ENCODE measurements at regions not wholly inside any gene's neighbourhood (a gene's known extent, or its start where the extent isn't known, plus 50 kb on each side); places are given as distances from the start of the nearest gene placed in this dataset.

DNA sequence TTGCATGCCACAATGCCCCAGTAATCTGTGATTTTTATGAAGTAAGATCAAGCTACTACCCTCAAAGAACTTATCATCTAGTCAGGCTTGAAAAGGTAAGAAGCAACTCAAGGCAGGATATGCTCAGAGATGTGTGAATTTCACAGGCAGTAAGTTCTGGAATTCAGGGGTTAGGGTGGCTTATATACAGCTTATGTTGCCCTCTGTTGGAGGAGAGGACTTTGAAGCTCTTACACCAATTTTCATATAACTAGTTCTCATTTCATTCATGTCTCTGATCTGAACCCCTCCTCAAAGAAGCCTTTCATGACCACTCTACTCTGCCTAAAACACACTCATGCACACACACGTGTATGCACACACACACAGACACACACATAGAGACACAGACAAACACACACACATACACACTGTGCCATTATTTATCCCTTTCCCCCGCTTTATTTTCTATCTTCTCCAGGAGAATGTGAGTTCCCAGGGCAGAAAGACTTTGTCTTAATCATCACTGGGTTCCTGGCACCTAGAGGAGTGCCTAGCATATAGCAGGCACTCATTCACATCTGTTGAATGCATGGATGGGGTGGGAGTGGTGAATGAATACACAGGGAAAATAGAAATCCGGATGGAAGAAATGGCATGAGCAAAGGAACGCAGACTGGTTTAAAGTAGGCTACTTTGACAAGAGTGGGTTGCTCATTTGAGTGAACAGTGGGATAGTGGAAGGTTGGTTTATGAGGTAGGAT, 220.7 kb upstream of the ZBED5 start:
- H3K4me1 Mint-ChIP-seq (ENCODE audit: low read depth), result peaks cover 27% of the 10 kb centered on the region
- no peaks in the 10 kb centered on the region for H3K9me3 Mint-ChIP-seq
- H3K36me3 Mint-ChIP-seq (ENCODE audit: insufficient read depth in 2 of 2), result no peaks in the 10 kb centered on the region
- no peak overlapping the region for H3K27ac Mint-ChIP-seq
- ATAC-seq (replicated peaks in 1 of 2) (no peak), DNase-seq (no peak)
- H3K4me3 Mint-ChIP-seq, result no peak overlapping the region
- H3K27me3 Mint-ChIP-seq (ENCODE audit: low read depth), result no peaks in the 10 kb centered on the region

DNA sequence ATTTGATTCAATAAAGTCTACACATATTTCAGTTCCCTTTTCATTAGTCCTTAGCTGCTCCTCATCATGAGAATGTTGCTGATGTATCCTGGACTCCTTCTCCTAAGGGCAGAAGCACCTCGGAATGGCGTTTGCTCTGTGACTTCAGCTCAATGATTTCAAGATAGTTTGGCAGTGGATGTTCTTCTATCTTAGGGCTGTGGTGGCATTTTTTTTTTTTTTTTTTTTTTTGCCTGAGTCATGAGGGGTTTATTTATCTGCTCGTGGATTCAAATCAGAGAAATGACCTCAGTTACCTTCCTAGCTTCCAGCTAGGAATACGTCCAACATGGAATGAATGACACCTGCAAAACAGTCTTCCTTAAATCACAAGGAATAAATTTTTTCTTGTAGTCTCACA, 220.0 kb upstream of the ZBED5 start:
- Mint-ChIP-seq H3K4me3 (no peak overlapping the region), H3K9me3 (no peaks in the 10 kb centered on the region), H3K36me3 (ENCODE audit: insufficient read depth in 2 of 2) (no peaks in the 10 kb centered on the region), H3K4me1 (ENCODE audit: low read depth) (peaks cover 33% of the 10 kb centered on the region), H3K27me3 (ENCODE audit: low read depth) (no peaks in the 10 kb centered on the region), H3K27ac (no peak overlapping the region)
- DNase-seq (no peak), ATAC-seq (replicated peaks in 1 of 2) (no peak)

DNA sequence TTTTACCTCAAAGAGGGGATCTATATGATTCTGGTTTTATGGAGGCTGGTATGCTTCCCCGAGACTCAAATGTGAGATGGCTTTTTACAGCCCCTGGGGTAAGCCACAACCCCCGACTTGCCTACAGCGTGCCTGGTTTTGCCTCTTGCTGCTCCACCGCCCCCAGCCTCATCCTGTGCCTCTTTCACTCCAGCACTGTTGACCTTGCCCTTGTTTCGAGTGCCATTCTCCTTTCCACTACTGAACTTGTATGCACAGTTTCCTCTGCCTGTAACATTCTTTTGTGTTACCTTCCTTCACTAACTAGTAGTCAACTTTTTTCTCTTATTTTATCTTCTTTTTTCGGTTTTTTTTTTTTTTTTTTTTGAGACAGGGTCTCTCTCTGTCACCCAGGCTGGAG, 219.0 kb upstream of the ZBED5 start:
- ATAC-seq (replicated peaks in 1 of 2) (no peak), DNase-seq (no peak)
- Mint-ChIP-seq H3K9me3 (no peaks in the 10 kb centered on the region), H3K4me1 (ENCODE audit: low read depth) (peaks cover 33% of the 10 kb centered on the region), H3K27ac (no peak overlapping the region), H3K36me3 (ENCODE audit: insufficient read depth in 2 of 2) (no peaks in the 10 kb centered on the region), H3K4me3 (no peak overlapping the region), H3K27me3 (ENCODE audit: low read depth) (no peaks in the 10 kb centered on the region)

DNA sequence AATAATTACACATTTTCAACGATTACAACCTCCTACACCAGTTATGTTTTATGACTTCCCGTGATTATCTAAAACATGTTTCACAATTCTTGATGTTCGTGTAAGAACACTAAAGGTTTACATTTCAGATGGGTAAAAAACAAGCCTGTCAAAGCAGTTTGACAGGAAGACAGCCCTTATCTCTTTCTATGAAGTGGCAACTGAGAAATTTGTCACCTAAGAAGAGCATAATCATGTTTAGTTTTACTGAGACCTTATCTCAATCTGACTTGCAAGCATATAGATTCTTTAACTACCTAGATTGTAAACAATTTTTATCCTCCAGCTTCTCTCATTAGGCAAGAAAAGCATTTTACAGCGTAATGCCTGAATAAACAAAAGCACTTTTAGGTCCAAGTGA, 218.4 kb upstream of the ZBED5 start:
- Mint-ChIP-seq H3K9me3 (no peaks in the 10 kb centered on the region), H3K27me3 (ENCODE audit: low read depth) (no peaks in the 10 kb centered on the region), H3K4me1 (ENCODE audit: low read depth) (peaks cover 33% of the 10 kb centered on the region), H3K36me3 (ENCODE audit: insufficient read depth in 2 of 2) (no peaks in the 10 kb centered on the region), H3K27ac (peak overlapping the region; percentile 29), H3K4me3 (no peak overlapping the region)
- DNase-seq (no peak), ATAC-seq (replicated peaks in 1 of 2) (peak; percentile 32 to 39)

DNA sequence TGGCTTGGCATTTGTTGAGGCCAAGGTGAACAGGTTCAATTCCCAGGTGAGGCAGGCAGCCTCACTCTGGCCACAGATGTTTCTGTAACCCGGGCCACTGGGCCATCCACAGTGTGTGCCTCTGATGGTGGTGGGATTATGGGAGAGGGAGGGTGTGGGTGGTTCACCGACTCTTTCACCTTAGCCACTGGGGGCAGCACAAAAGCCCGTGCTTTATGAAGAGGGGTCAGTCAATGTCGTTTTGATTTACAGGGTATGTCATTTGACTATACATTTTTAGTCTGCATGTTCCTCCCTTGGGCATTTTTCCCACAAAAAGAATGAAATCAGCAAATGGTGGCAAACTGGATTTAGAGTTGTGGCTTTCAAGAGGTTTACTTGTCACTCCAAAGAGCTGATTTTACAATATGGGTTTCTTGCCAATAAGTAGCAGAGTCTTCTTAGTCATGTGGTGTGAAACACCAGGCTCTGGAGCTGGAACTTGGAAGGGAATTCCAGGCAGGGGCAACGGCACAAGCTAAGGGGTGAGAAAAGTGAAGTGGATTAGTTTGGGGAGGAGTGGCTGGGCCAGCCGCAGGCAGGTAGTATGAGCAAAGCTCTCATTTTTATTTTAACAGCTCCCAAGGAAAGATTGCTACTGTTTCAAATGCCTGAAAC, 217.8 kb upstream of the ZBED5 start:
- no peak overlapping the region for H3K4me3 Mint-ChIP-seq
- ATAC-seq (replicated peaks in 1 of 2), result no peak

DNA sequence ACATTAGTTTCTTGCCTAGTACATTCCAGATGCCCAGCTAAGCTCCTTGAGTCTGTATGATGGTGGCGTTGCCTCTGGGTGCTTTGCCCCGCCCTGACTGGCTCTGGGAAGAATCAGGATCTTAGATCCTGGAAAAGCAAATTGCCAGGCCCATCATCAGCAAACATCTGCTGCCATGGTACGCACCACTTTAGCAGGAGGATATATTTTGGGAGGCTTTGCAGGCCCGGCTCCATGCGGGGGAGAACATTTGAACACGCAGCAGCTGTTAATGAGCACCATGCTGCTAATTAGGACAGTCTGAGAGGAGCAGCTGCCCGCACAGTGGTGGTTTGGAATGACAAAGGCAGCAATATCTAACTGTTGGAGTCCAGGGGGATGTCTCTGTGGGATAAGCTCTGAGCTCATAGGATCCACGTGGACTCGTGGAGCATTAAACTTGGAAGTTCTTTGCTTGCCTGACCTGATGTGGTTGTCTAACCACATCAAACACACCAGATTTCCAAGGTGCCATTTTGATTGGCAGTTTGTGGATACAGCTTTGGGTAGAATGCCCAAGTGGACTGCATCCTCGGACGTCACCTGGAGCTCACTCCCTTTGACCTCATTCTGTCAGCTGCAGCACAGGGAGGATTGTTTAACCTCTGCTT, 217.0 kb upstream of the ZBED5 start:
- no peak overlapping the region for H3K4me3 Mint-ChIP-seq
- H3K27ac Mint-ChIP-seq, result no peak overlapping the region
- no peak for DNase-seq
- H3K36me3 Mint-ChIP-seq (ENCODE audit: insufficient read depth in 2 of 2), result no peaks in the 10 kb centered on the region
- H3K9me3 Mint-ChIP-seq, result no peaks in the 10 kb centered on the region
- H3K4me1 Mint-ChIP-seq (ENCODE audit: low read depth), result peaks cover 33% of the 10 kb centered on the region
- no peak for ATAC-seq (replicated peaks in 1 of 2)
- no peaks in the 10 kb centered on the region for H3K27me3 Mint-ChIP-seq (ENCODE audit: low read depth)

More for the DNA sequence above, 217.8 kb upstream of the ZBED5 start:
- Mint-ChIP-seq H3K4me1 (ENCODE audit: low read depth) (peaks cover 33% of the 10 kb centered on the region), H3K36me3 (ENCODE audit: insufficient read depth in 2 of 2) (no peaks in the 10 kb centered on the region), H3K9me3 (no peaks in the 10 kb centered on the region), H3K27ac (no peak overlapping the region), H3K27me3 (ENCODE audit: low read depth) (no peaks in the 10 kb centered on the region)
- no peak for DNase-seq

DNA sequence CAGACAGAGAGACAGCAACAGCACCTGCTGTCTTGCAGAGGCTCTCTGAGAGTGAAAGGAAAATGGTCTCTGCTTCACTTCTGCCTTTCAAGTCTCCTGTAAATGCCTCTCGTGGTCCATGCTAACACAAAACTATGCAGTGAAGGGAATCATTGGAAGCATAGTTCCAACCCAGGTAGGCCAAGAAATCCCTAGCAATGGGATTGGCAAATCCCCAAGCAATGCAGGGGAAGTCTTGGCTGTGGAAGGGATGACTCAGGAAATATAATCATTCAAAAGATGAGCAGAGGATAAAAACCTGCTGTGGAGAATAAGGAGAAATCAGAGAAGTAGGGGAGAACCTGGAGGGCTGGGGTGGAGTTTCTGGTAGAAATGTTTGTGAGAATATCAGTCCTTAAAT, 216.1 kb upstream of the ZBED5 start:
- H3K27ac Mint-ChIP-seq, result no peak overlapping the region
- no peaks in the 10 kb centered on the region for H3K36me3 Mint-ChIP-seq (ENCODE audit: insufficient read depth in 2 of 2)
- no peaks in the 10 kb centered on the region for H3K9me3 Mint-ChIP-seq
- peaks cover 33% of the 10 kb centered on the region for H3K4me1 Mint-ChIP-seq (ENCODE audit: low read depth)
- H3K27me3 Mint-ChIP-seq (ENCODE audit: low read depth), result no peaks in the 10 kb centered on the region
- H3K4me3 Mint-ChIP-seq, result no peak overlapping the region
- ATAC-seq (replicated peaks in 1 of 2), result no peak
- no peak for DNase-seq

DNA sequence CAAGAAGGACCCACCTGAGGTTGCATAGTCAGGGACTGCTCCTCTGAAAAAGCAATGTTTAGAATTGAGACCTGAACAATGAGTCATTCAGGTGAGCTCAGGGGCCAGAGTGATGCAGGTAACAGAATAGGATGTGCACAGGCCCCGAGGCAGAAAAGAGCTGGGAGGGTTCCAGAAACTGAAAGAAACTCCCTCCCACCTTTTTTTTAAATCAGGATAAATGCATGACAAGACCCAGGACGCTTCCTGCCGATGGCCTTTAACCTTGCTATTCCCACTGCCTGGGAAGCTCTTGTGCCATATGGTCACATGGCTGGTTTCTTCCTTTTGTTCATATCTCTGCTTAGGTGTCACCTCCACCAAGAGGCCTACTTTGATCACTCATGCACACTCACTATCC, 214.2 kb upstream of the ZBED5 start:
- Mint-ChIP-seq H3K9me3 (no peaks in the 10 kb centered on the region), H3K27me3 (ENCODE audit: low read depth) (no peaks in the 10 kb centered on the region), H3K4me1 (ENCODE audit: low read depth) (peaks cover 28% of the 10 kb centered on the region), H3K27ac (no peak overlapping the region), H3K36me3 (ENCODE audit: insufficient read depth in 2 of 2) (no peaks in the 10 kb centered on the region), H3K4me3 (no peak overlapping the region)
- DNase-seq, result no peak
- ATAC-seq (replicated peaks in 1 of 2), result no peak

DNA sequence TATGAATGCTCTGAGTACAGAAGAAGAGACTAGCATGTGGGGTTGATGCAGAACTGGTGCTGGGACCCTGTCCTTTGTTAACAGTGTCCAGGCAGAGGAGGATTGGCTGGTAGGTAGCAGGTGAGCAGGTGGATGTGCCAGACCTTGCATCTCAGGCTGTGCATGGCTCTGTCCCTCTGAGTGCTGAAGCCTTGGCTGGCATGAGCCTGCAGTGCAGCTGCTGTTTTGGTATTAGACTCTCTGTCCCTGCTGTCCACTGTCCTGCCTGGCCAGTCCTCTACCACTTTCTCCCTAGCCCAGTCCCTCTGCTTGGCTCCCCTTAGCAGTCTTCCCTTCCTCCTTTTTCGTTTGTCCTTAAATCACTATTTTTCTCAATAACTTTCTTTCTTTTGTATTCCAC, 213.6 kb upstream of the ZBED5 start:
- no peak for ATAC-seq (replicated peaks in 1 of 2)
- H3K4me1 Mint-ChIP-seq (ENCODE audit: low read depth), result peaks cover 23% of the 10 kb centered on the region
- no peak overlapping the region for H3K27ac Mint-ChIP-seq
- H3K27me3 Mint-ChIP-seq (ENCODE audit: low read depth), result no peaks in the 10 kb centered on the region
- H3K4me3 Mint-ChIP-seq, result no peak overlapping the region
- DNase-seq, result no peak
- H3K9me3 Mint-ChIP-seq, result no peaks in the 10 kb centered on the region
- H3K36me3 Mint-ChIP-seq (ENCODE audit: insufficient read depth in 2 of 2), result no peaks in the 10 kb centered on the region

DNA sequence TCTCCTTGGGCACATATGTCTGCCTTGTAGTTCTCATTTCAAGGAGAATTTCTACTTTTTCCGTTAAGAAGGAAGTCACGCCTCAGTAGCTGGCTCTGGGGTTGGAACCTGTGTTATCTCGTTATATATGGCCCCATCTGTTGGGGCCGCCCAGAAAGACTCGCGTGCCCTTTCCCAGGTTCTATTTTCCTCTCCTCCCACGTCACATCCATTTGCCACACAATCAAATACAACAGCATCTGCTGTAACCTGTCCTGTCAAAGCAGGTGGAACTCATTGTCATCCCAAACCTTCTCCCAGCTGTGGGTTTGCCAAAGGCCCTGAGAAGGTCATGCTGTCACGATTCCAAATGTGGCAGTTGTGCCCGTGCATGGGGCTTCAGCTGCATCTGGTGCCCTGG, 213.1 kb upstream of the ZBED5 start:
- H3K4me3 Mint-ChIP-seq, result no peak overlapping the region
- no peak overlapping the region for H3K27ac Mint-ChIP-seq
- H3K36me3 Mint-ChIP-seq (ENCODE audit: insufficient read depth in 2 of 2), result no peaks in the 10 kb centered on the region
- ATAC-seq (replicated peaks in 1 of 2) (no peak), DNase-seq (no peak)
- H3K4me1 Mint-ChIP-seq (ENCODE audit: low read depth), result peaks cover 18% of the 10 kb centered on the region
- H3K9me3 Mint-ChIP-seq, result no peaks in the 10 kb centered on the region
- H3K27me3 Mint-ChIP-seq (ENCODE audit: low read depth), result no peaks in the 10 kb centered on the region

DNA sequence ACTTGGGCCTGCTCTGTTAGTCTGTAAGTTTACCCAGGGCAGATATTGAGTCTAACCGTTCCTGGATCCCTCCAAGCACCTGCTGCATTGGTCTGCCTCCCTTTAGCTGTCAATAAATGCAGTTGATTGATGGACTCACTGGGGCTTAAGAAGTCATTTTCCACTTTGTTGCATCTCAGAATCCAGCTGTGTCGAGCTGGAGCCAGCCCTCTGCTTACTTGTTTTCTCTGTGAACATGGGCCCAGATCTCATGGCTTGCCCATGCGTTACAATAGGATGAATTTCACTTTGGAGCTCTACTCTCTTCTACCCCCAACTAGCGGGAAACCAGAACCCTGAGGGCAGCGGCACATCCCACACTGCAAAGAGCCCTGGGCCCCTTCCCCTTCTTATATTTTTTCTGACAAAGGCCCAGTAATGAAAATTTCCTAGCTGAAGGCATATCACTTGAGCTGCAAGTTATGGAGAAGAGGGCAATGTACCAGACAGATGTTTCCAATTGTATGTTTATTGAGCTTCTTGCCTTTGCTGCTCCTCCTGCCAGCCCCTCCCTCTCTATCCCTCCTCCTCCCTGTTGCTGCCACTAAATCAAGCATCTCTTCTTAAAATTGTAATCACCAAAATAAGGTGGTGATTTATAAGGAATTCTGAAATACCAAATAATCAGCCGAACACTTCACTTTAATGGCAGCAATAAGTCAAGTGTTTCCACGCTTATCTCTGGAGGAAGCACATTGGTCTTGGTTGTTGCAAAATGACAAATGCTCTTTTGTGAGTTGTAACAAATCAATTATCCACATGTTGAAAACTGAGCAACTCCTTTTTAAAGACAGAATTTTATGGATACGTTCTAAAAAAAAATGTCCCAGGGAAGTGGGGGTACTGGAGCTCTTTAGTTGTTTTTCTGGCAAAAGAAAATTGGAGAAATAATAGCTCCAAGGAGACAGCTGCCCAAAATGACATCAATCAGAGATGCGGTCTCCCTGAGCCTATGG, 212.3 kb upstream of the ZBED5 start:
- no peak for ATAC-seq (replicated peaks in 1 of 2)
- no peak overlapping the region for H3K4me3 Mint-ChIP-seq
- DNase-seq, result no peak
- H3K27ac Mint-ChIP-seq, result no peak overlapping the region
- H3K36me3 Mint-ChIP-seq (ENCODE audit: insufficient read depth in 2 of 2), result no peaks in the 10 kb centered on the region
- peaks cover 12% of the 10 kb centered on the region for H3K4me1 Mint-ChIP-seq (ENCODE audit: low read depth)
- H3K9me3 Mint-ChIP-seq, result no peaks in the 10 kb centered on the region
- H3K27me3 Mint-ChIP-seq (ENCODE audit: low read depth), result no peaks in the 10 kb centered on the region

DNA sequence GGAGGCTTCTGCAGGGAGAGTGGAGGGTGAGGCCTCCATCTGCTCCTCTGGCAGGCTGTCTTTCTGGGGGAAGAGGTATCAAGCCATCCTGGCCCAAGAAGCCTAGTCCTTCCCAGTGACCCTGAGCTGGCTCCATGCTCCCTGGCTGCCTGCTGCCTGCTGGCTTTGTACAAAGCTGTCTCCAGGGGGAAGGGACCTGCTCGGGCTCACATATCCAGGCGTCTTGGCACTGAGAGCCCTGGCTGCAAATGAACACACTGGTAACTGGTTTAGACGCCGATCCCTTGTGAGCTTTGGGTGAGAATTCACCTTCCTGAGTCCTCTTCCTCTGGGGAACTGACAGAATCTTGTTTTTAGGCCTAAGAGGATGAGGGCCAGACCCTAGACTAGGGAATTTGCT, 210.3 kb upstream of the ZBED5 start:
- no peak overlapping the region for H3K27ac Mint-ChIP-seq
- H3K9me3 Mint-ChIP-seq, result no peaks in the 10 kb centered on the region
- no peaks in the 10 kb centered on the region for H3K27me3 Mint-ChIP-seq (ENCODE audit: low read depth)
- DNase-seq, result no peak
- peaks cover 2% of the 10 kb centered on the region for H3K4me1 Mint-ChIP-seq (ENCODE audit: low read depth)
- no peaks in the 10 kb centered on the region for H3K36me3 Mint-ChIP-seq (ENCODE audit: insufficient read depth in 2 of 2)
- no peak overlapping the region for H3K4me3 Mint-ChIP-seq
- no peak for ATAC-seq (replicated peaks in 1 of 2)

DNA sequence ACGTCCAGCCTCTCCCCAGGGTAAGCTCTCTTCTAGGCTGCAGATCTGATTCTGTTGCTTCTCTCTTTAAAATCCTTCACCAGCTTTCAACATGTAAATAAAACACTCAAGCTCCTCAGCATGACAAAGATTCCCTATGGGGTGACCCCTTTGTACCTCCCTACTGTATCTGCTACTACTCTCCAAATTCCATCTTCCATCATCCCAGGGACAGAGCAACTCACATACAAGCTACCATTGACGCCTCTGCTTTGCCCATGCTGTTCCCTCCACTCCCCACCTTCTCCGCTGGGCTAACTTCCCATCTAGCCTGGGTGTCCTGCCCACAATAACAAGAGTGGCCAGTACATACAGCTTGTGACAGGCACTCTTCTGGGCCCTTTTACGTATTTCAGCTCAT, 207.5 kb upstream of the ZBED5 start:
- Mint-ChIP-seq H3K27ac (no peak overlapping the region), H3K9me3 (no peaks in the 10 kb centered on the region), H3K4me3 (no peak overlapping the region), H3K36me3 (ENCODE audit: insufficient read depth in 2 of 2) (no peaks in the 10 kb centered on the region), H3K27me3 (ENCODE audit: low read depth) (no peaks in the 10 kb centered on the region), H3K4me1 (ENCODE audit: low read depth) (no peaks in the 10 kb centered on the region)
- ATAC-seq (replicated peaks in 1 of 2), result no peak
- DNase-seq, result no peak

Data from activated T-cell treated with anti-CD3 and anti-CD28 coated beads, Interleukin-2, amount 50 U/mL, for 72 hours (primary cell).